ENCODE measurements at regions not wholly inside any gene's neighbourhood (a gene's known extent, or its start where the extent isn't known, plus 50 kb on each side); places are given as distances from the start of the nearest gene placed in this dataset.
"Not testable (repeated sequence)": the region's sequence is repeated elsewhere in the genome, so short reads cannot be mapped to it uniquely, and the experiment has no call there.

- H3K9me3 ChIP-seq (ENCODE audit: control insufficient read depth, low read depth, low read length); H3K27ac ChIP-seq (ENCODE audit: low read length); H3K27me3 ChIP-seq (ENCODE audit: control insufficient read depth, insufficient read depth, low read length); H3K36me3 ChIP-seq (ENCODE audit: control insufficient read depth, low read depth, low read length); H3K9ac ChIP-seq (ENCODE audit: low read length); H3K4me1 ChIP-seq (ENCODE audit: control insufficient read depth, low read depth, low read length); H3K4me3 ChIP-seq (ENCODE audit: low read length): not testable (repeated sequence)
Observed at GRCh38 chr3:165924301-165924791, 87.1 kb upstream of the BCHE start.

- Histone ChIP-seq H3K4me3 (ENCODE audit: low read length) (no peak overlapping the region), H3K4me1 (ENCODE audit: control insufficient read depth, low read depth, low read length) (no peaks in the 10 kb centered on the region), H3K9me3 (ENCODE audit: control insufficient read depth, low read depth, low read length) (no peaks in the 10 kb centered on the region), H3K27ac (ENCODE audit: low read length) (no peak overlapping the region), H3K27me3 (ENCODE audit: control insufficient read depth, insufficient read depth, low read length) (no peaks in the 10 kb centered on the region), H3K9ac (ENCODE audit: low read length) (no peak overlapping the region), H3K36me3 (ENCODE audit: control insufficient read depth, low read depth, low read length) (no peaks in the 10 kb centered on the region)
Observed at GRCh38 chr3:165920984-165921383, 83.8 kb upstream of the BCHE start.

GRCh38 chr3:165919284-165919683 lies 82.1 kb upstream of the BCHE start:
- Histone ChIP-seq H3K4me3 (ENCODE audit: low read length) (no peak overlapping the region), H3K9ac (ENCODE audit: low read length) (no peak overlapping the region), H3K4me1 (ENCODE audit: control insufficient read depth, low read depth, low read length) (no peaks in the 10 kb centered on the region)

DNA sequence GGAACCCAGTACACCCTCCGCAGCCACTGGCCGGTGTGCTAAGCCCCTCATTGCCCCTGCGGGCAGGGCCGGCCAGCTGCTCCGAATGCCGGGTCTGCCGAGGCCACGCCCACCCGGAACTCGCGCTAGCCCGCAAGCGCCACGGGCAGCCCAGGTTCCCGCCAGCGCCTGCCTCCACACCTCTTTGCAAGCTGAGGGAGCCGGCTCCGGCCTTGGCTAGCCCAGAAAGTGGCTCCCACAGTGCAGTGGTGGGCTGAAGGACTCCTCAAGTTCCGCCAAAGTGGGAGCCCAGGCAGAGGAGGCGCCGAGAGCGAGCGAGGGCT lies 81.4 kb upstream of the BCHE start:
- no peaks in the 10 kb centered on the region for H3K27me3 ChIP-seq (ENCODE audit: control insufficient read depth, insufficient read depth, low read length)
- H3K4me3 ChIP-seq (ENCODE audit: low read length), result no peak overlapping the region
- no peak overlapping the region for H3K27ac ChIP-seq (ENCODE audit: low read length)
- H3K9ac ChIP-seq (ENCODE audit: low read length), result no peak overlapping the region
- no peaks in the 10 kb centered on the region for H3K4me1 ChIP-seq (ENCODE audit: control insufficient read depth, low read depth, low read length)
- H3K9me3 ChIP-seq (ENCODE audit: control insufficient read depth, low read depth, low read length), result no peaks in the 10 kb centered on the region
- H3K36me3 ChIP-seq (ENCODE audit: control insufficient read depth, low read depth, low read length), result no peaks in the 10 kb centered on the region

More at GRCh38 chr3:165919284-165919683, 82.1 kb upstream of the BCHE start:
- no peaks in the 10 kb centered on the region for H3K9me3 ChIP-seq (ENCODE audit: control insufficient read depth, low read depth, low read length)
- H3K36me3 ChIP-seq (ENCODE audit: control insufficient read depth, low read depth, low read length), result no peaks in the 10 kb centered on the region
- no peaks in the 10 kb centered on the region for H3K27me3 ChIP-seq (ENCODE audit: control insufficient read depth, insufficient read depth, low read length)
- no peak overlapping the region for H3K27ac ChIP-seq (ENCODE audit: low read length)

DNA sequence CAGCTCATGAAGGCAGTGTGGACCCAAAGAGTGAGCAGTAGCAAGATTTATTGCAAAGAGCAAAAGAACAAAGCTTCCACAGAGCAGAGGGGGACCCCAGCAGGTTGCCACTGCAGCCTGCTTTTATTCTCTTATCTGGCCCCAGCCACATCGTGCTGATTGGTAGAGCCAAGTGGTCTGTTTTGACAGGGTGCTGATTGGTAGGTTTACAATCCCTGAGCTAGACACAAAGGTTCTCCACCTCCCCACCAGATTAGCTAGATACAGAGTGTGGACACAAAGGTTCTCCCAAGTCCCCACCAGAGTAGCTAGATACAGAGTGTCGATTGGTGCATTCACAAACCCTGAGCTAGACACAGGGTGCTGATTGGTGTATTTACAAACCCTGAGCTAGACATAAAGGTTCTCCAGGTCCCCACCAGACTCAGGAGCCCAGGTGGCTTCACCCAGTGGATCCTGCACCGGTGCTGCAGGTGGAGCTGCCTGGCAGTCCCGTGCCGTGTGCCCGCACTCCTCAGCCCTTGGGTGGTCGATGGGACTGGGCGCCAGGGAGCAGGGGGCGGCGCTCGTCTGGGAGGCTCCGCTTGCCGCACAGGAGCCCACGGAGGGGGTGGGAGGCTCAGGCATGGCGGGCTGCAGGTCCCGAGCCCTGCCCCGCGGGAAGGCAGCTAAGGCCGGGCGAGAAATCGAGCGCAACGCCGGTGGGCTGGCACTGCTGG lies 80.9 kb upstream of the BCHE start:
- H3K4me3 ChIP-seq (ENCODE audit: low read length); H3K27me3 ChIP-seq (ENCODE audit: control insufficient read depth, insufficient read depth, low read length); H3K36me3 ChIP-seq (ENCODE audit: control insufficient read depth, low read depth, low read length); H3K27ac ChIP-seq (ENCODE audit: low read length); H3K4me1 ChIP-seq (ENCODE audit: control insufficient read depth, low read depth, low read length); H3K9me3 ChIP-seq (ENCODE audit: control insufficient read depth, low read depth, low read length); H3K9ac ChIP-seq (ENCODE audit: low read length): not testable (repeated sequence)

DNA sequence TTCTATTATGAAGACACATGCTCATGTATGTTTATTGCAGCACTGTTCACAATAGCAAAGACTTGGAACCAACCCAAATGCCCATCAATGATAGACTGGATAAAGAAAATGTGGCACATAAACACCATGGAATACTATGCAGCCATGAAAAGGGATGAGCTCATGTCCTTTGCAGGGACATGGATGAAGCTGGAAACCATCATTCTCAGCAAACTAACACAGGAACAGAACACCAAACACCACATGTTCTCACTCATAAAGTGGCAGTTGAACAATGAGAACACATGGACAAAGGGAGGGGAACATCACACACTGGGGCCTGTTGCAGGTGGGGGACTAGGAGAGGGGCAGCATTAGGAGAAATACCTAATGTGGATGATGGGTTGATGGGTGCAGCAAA lies 77.9 kb upstream of the BCHE start:
- H3K36me3 ChIP-seq (ENCODE audit: control insufficient read depth, low read depth, low read length); H3K27ac ChIP-seq (ENCODE audit: low read length); H3K27me3 ChIP-seq (ENCODE audit: control insufficient read depth, insufficient read depth, low read length); H3K9ac ChIP-seq (ENCODE audit: low read length); H3K9me3 ChIP-seq (ENCODE audit: control insufficient read depth, low read depth, low read length); H3K4me3 ChIP-seq (ENCODE audit: low read length); H3K4me1 ChIP-seq (ENCODE audit: control insufficient read depth, low read depth, low read length): not testable (repeated sequence)

DNA sequence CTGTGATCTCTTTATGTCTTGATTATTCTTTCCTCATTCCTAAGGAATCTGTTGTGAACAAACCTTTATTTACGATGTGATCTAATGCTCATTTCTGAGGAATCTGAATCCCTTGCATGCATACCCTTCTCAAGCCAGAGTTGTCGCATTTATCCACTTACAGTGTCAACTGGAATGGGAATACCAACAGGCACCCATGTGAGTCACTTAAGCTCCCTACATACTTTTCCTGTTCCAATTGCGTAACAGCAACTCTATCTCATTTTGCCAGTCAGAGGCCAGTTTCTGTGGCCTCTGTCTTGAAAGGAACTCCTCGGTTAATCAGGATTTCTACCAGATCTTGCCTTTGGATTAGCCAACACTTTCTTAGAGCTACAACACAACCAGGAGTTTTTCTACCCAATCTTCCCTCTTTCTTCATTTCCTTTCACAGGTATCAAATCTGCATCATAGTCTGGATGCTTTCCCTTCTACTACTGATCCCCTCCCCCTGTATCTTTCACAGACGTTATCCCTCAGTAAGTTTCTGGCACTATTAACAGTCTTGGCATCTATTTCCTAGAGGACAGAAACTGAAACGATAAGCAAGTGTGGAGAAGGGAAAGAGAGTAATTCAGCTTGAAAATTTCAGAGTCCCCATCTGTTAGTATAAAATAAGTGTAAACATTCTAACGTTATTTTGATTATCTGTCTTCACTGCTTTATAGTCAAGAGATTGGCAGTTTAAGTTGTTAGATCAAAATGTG lies 66.8 kb upstream of the BCHE start:
- H3K4me3 ChIP-seq (ENCODE audit: low read length), result no peak overlapping the region
- peaks cover 4% of the 10 kb centered on the region for H3K4me1 ChIP-seq (ENCODE audit: control insufficient read depth, low read depth, low read length)
- H3K9ac ChIP-seq (ENCODE audit: low read length), result no peak overlapping the region
- no peaks in the 10 kb centered on the region for H3K36me3 ChIP-seq (ENCODE audit: control insufficient read depth, low read depth, low read length)
- no peaks in the 10 kb centered on the region for H3K9me3 ChIP-seq (ENCODE audit: control insufficient read depth, low read depth, low read length)
- no peak overlapping the region for H3K27ac ChIP-seq (ENCODE audit: low read length)
- H3K27me3 ChIP-seq (ENCODE audit: control insufficient read depth, insufficient read depth, low read length), result no peaks in the 10 kb centered on the region

- Histone ChIP-seq H3K4me3 (ENCODE audit: low read length) (no peak overlapping the region), H3K36me3 (ENCODE audit: control insufficient read depth, low read depth, low read length) (no peaks in the 10 kb centered on the region), H3K27ac (ENCODE audit: low read length) (no peak overlapping the region), H3K9me3 (ENCODE audit: control insufficient read depth, low read depth, low read length) (no peaks in the 10 kb centered on the region), H3K4me1 (ENCODE audit: control insufficient read depth, low read depth, low read length) (no peaks in the 10 kb centered on the region), H3K9ac (ENCODE audit: low read length) (no peak overlapping the region), H3K27me3 (ENCODE audit: control insufficient read depth, insufficient read depth, low read length) (no peaks in the 10 kb centered on the region)
Observed at GRCh38 chr3:165899066-165899465, 61.8 kb upstream of the BCHE start.

- Histone ChIP-seq H3K9ac (ENCODE audit: low read length) (no peak overlapping the region), H3K36me3 (ENCODE audit: control insufficient read depth, low read depth, low read length) (no peaks in the 10 kb centered on the region), H3K4me3 (ENCODE audit: low read length) (no peak overlapping the region), H3K27me3 (ENCODE audit: control insufficient read depth, insufficient read depth, low read length) (no peaks in the 10 kb centered on the region), H3K27ac (ENCODE audit: low read length) (no peak overlapping the region), H3K9me3 (ENCODE audit: control insufficient read depth, low read depth, low read length) (no peaks in the 10 kb centered on the region), H3K4me1 (ENCODE audit: control insufficient read depth, low read depth, low read length) (peaks cover 10% of the 10 kb centered on the region)
Observed at GRCh38 chr3:165897137-165897536, 59.9 kb upstream of the BCHE start.

GRCh38 chr3:165895919-165896318 lies 58.7 kb upstream of the BCHE start:
- Histone ChIP-seq H3K36me3 (ENCODE audit: control insufficient read depth, low read depth, low read length) (no peaks in the 10 kb centered on the region), H3K4me3 (ENCODE audit: low read length) (no peak overlapping the region), H3K9me3 (ENCODE audit: control insufficient read depth, low read depth, low read length) (no peaks in the 10 kb centered on the region), H3K4me1 (ENCODE audit: control insufficient read depth, low read depth, low read length) (peaks cover 10% of the 10 kb centered on the region), H3K27ac (ENCODE audit: low read length) (no peak overlapping the region), H3K9ac (ENCODE audit: low read length) (no peak overlapping the region), H3K27me3 (ENCODE audit: control insufficient read depth, insufficient read depth, low read length) (no peaks in the 10 kb centered on the region)

DNA sequence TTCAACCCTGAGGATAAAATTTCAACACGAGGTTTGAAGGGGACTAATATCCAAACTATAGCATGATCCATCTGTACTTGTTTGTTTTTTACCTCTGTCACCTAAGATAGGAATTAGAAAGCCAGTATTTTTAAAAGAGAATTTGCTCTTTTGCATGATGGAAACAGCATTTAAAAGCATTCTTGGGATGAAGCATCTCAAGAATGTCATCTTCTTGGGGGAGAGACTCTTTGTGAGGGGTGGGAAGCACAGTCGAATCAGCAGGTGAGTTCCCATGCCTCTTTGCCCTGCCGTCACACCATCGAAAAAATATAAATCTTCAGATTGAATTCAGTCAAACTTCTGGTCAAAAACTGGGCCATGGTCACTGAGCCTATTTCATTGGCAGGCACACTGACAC lies 55.3 kb upstream of the BCHE start:
- Histone ChIP-seq H3K27ac (ENCODE audit: low read length) (no peak overlapping the region), H3K4me1 (ENCODE audit: control insufficient read depth, low read depth, low read length) (peaks cover 10% of the 10 kb centered on the region), H3K4me3 (ENCODE audit: low read length) (no peak overlapping the region), H3K36me3 (ENCODE audit: control insufficient read depth, low read depth, low read length) (no peaks in the 10 kb centered on the region), H3K9ac (ENCODE audit: low read length) (no peak overlapping the region), H3K9me3 (ENCODE audit: control insufficient read depth, low read depth, low read length) (no peaks in the 10 kb centered on the region), H3K27me3 (ENCODE audit: control insufficient read depth, insufficient read depth, low read length) (no peaks in the 10 kb centered on the region)

Data from iPS-18a (cell line).